ENCODE measurements at regions not wholly inside any gene's neighbourhood (a gene's known extent, or its start where the extent isn't known, plus 50 kb on each side); places are given as distances from the start of the nearest gene placed in this dataset.

- POLR2A ChIA-PET = no interaction called here
- no peaks in the 10 kb centered on the region for H3K4me1 ChIP-seq (ENCODE audit: control insufficient read depth, insufficient read depth, low read length)
- H3K27ac ChIP-seq (ENCODE audit: extremely low read depth, low read depth, low read length) = no peak overlapping the region
- no peaks in the 10 kb centered on the region for H3K36me3 ChIP-seq (ENCODE audit: control insufficient read depth in 2 of 2, insufficient read depth in 1 of 2, low read length in 2 of 2)
- CTCF ChIA-PET = interaction anchor here (0.7 kb wide), 1 partner anchor 1157 kb away, joined by 3 read pairs; no protein-coding TSS in a partner anchor
- TF ChIP-seq, protein P1, sequence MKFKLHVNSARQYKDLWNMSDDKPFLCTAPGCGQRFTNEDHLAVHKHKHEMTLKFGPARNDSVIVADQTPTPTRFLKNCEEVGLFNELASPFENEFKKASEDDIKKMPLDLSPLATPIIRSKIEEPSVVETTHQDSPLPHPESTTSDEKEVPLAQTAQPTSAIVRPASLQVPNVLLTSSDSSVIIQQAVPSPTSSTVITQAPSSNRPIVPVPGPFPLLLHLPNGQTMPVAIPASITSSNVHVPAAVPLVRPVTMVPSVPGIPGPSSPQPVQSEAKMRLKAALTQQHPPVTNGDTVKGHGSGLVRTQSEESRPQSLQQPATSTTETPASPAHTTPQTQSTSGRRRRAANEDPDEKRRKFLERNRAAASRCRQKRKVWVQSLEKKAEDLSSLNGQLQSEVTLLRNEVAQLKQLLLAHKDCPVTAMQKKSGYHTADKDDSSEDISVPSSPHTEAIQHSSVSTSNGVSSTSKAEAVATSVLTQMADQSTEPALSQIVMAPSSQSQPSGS (tag by site-specific recombination; IDR thresholded peaks at IDR 0.05; ENCODE audit: low read depth) = no peak
- TF ChIP-seq, protein P2, sequence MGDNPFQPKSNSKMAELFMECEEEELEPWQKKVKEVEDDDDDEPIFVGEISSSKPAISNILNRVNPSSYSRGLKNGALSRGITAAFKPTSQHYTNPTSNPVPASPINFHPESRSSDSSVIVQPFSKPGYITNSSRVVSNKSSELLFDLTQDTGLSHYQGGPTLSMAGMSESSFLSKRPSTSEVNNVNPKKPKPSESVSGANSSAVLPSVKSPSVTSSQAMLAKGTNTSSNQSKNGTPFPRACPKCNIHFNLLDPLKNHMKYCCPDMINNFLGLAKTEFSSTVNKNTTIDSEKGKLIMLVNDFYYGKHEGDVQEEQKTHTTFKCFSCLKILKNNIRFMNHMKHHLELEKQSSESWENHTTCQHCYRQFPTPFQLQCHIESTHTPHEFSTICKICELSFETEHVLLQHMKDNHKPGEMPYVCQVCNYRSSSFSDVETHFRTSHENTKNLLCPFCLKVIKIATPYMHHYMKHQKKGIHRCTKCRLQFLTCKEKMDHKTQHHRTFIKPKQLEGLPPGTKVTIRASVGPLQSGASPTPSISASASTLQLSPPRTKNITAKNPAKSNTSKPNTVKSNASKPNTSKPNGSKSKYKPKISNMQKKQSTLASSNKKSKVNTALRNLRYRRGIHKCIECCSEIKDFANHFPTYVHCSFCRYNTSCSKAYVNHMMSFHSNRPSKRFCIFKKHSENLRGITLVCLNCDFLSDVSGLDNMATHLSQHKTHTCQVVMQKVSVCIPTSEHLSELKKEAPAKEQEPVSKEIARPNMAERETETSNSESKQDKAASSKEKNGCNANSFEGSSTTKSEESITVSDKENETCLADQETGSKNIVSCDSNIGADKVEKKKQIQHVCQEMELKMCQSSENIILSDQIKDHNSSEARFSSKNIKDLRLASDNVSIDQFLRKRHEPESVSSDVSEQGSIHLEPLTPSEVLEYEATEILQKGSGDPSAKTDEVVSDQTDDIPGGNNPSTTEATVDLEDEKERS (tag by site-specific recombination; IDR thresholded peaks at IDR 0.05) = no peak
- TF ChIP-seq ZNF398 (tag by site-specific recombination; IDR thresholded peaks at IDR 0.05) = no peak
- TF ChIP-seq ZNF155 (tag by site-specific recombination; IDR thresholded peaks at IDR 0.05) = no peak
- no peak for TF ChIP-seq BCL11A (tag by site-specific recombination; IDR thresholded peaks at IDR 0.05; ENCODE audit: low read depth)
- TF ChIP-seq CTCF (tag by site-specific recombination; IDR thresholded peaks at IDR 0.05) = no peak
- no peak overlapping the region for H3K4me3 ChIP-seq (ENCODE audit: low read depth, low read length)
- H3K9me3 ChIP-seq (ENCODE audit: control insufficient read depth, insufficient read depth, low read depth, low read length) = no peaks in the 10 kb centered on the region
Measured at GRCh38 chr4:129862461-129862860, 766.5 kb downstream of the C4orf33 start.

DNA sequence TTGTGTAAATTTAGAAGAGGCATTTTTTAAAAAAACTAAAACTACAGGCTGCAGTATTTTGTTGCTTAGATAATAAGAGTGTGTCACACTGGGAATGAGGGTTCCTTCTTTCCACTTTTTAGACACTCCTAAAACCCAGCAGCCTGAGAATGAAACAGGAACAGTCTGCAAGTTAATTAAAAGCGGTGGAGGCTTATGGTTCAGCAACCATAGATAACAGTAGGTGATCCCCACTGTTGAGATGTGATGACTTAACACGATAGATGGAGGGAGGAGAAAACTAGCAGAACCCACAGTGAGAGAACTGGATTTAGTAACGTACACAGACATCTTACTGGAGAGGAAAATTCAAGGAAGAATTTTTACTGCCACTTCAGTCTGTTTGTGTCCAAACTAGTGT, 767.3 kb downstream of the C4orf33 start:
- no peaks in the 10 kb centered on the region for H3K36me3 ChIP-seq (ENCODE audit: control insufficient read depth in 2 of 2, insufficient read depth in 1 of 2, low read length in 2 of 2)
- no peak for TF ChIP-seq ZSCAN18 (tag by site-specific recombination; IDR thresholded peaks at IDR 0.05)
- no peak for TF ChIP-seq PRDM1 (tag by site-specific recombination; IDR thresholded peaks at IDR 0.05)
- TF ChIP-seq ZNF48 (tag by site-specific recombination; IDR thresholded peaks at IDR 0.05) = no peak
- TF ChIP-seq ZNF585B (tag by site-specific recombination; IDR thresholded peaks at IDR 0.05) = no peak
- no peak overlapping the region for H3K27ac ChIP-seq (ENCODE audit: extremely low read depth, low read depth, low read length)
- POLR2A ChIA-PET = no interaction called here
- H3K4me3 ChIP-seq (ENCODE audit: low read depth, low read length) = no peak overlapping the region
- no peaks in the 10 kb centered on the region for H3K4me1 ChIP-seq (ENCODE audit: control insufficient read depth, insufficient read depth, low read length)
- CTCF ChIA-PET = no interaction called here
- H3K9me3 ChIP-seq (ENCODE audit: control insufficient read depth, insufficient read depth, low read depth, low read length) = no peaks in the 10 kb centered on the region

DNA sequence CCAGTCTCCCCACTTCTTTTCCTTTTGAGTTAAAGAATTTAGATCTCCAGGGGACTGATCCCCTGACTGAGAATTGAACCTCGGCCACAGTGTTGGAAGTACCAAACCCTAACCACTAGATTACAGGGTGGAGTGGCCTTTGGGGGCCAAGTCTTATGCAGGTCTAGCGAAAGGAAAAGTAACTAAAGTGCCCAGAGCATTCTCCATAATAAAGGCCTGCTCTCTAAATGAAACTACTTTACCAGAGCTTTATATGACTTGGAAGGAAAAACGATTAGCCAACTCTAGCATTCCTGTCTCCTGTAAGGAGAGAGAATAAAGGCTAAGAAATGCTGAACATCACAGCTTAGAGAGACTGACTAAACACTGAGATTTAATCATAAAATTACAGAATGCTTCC, 788.0 kb downstream of the C4orf33 start:
- CTCF ChIA-PET = no interaction called here
- no peaks in the 10 kb centered on the region for H3K9me3 ChIP-seq (ENCODE audit: control insufficient read depth, insufficient read depth, low read depth, low read length)
- POLR2A ChIA-PET = no interaction called here
- no peaks in the 10 kb centered on the region for H3K36me3 ChIP-seq (ENCODE audit: control insufficient read depth in 2 of 2, insufficient read depth in 1 of 2, low read length in 2 of 2)
- no peak overlapping the region for H3K27ac ChIP-seq (ENCODE audit: extremely low read depth, low read depth, low read length)
- no peak overlapping the region for H3K4me3 ChIP-seq (ENCODE audit: low read depth, low read length)
- no peaks in the 10 kb centered on the region for H3K4me1 ChIP-seq (ENCODE audit: control insufficient read depth, insufficient read depth, low read length)
- TF ChIP-seq ZNF132 (tag by site-specific recombination; IDR thresholded peaks at IDR 0.05; ENCODE audit: borderline replicate concordance) = no peak
- TF ChIP-seq, protein P3, sequence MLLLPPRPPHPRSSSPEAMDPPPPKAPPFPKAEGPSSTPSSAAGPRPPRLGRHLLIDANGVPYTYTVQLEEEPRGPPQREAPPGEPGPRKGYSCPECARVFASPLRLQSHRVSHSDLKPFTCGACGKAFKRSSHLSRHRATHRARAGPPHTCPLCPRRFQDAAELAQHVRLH (tag by site-specific recombination; IDR thresholded peaks at IDR 0.05) = no peak
- TF ChIP-seq ZNF626 (tag by site-specific recombination; IDR thresholded peaks at IDR 0.05) = no peak
- no peak for TF ChIP-seq ZBTB8A (tag by site-specific recombination; IDR thresholded peaks at IDR 0.05)
- no peak for TF ChIP-seq ZBTB7A (tag by site-specific recombination; IDR thresholded peaks at IDR 0.05; ENCODE audit: low read depth)
- no peak for TF ChIP-seq ZFP3 (tag by site-specific recombination; IDR thresholded peaks at IDR 0.05; ENCODE audit: low read depth)
- TF ChIP-seq RBAK (tag by site-specific recombination; IDR thresholded peaks at IDR 0.05) = no peak
- no peak for TF ChIP-seq ZBTB1 (tag by site-specific recombination; IDR thresholded peaks at IDR 0.05)
- no peak for TF ChIP-seq ZNF837 (tag by site-specific recombination; IDR thresholded peaks at IDR 0.05)
- TF ChIP-seq ZNF274 (IDR thresholded peaks at IDR 0.05; ENCODE audit: low read length) = no peak
- no peak for TF ChIP-seq ZNF274 (tag by site-specific recombination; IDR thresholded peaks at IDR 0.05; ENCODE audit: borderline replicate concordance)
- no peak for TF ChIP-seq ZNF596 (tag by site-specific recombination; IDR thresholded peaks at IDR 0.05)
- TF ChIP-seq ZFHX2 (tag by site-specific recombination; conservative IDR thresholded peaks at IDR 0.05) = no peak
- no peak for TF ChIP-seq YY2 (tag by site-specific recombination; IDR thresholded peaks at IDR 0.05)

Measured in HEK293 (cell line).